Adipocyte (in vitro differentiated cells): ENCODE measurements at regions not wholly inside any gene's neighbourhood (a gene's known extent, or its start where the extent isn't known, plus 50 kb on each side); places are given as distances from the start of the nearest gene placed in this dataset.

Experiments
- DNase-seq: peaks from one replicate; pipeline ENCODE4 v3.0.0-alpha.2; 2015; ENCODE audit warnings: low read depth
- H3K27me3 ChIP-seq: replicated peaks from 2 replicates; pipeline ENCODE4 v1.7.0; 2013; ENCODE audit warnings: mild to moderate bottlenecking, low read length, moderate library complexity; ENCODE audit not compliant: control insufficient read depth, insufficient read depth
- H3K36me3 ChIP-seq: 2 replicates; pipeline ENCODE4 v1.7.0; 2013; ENCODE audit warnings: low read length, mild to moderate bottlenecking, moderate library complexity; ENCODE audit not compliant: control insufficient read depth, insufficient read depth, severe bottlenecking
- H3K4me1 ChIP-seq: 2 replicates; pipeline ENCODE4 v1.7.0; 2013; ENCODE audit warnings: mild to moderate bottlenecking, low read length, moderate library complexity; ENCODE audit not compliant: control insufficient read depth, insufficient read depth
- H3K4me3 ChIP-seq: 2 replicates; pipeline ENCODE4 v1.7.0; 2013; ENCODE audit warnings: mild to moderate bottlenecking, low read length, moderate library complexity
- H3K9ac ChIP-seq: 2 replicates; pipeline ENCODE4 v1.7.0; 2013; ENCODE audit warnings: mild to moderate bottlenecking, low read length, moderate library complexity
- H3K9me3 ChIP-seq: 2 replicates; pipeline ENCODE4 v1.7.0; 2013; ENCODE audit warnings: mild to moderate bottlenecking, low read length, moderate library complexity; ENCODE audit not compliant: control insufficient read depth

GRCh38 chr11:116122697-116123472, 618.7 kb upstream of the CADM1 start:
- Histone ChIP-seq H3K4me1 (no peaks in the 10 kb centered on the region), H3K9me3 (no peaks in the 10 kb centered on the region), H3K4me3 (no peak overlapping the region), H3K36me3 (no peaks in the 10 kb centered on the region), H3K27me3 (peaks cover 2% of the 10 kb centered on the region), H3K9ac (no peak overlapping the region)
- DNase-seq = no peak

GRCh38 chr11:116119158-116119557, 614.9 kb upstream of the CADM1 start:
- Histone ChIP-seq H3K4me1 (no peaks in the 10 kb centered on the region), H3K4me3 (no peak overlapping the region), H3K9me3 (no peaks in the 10 kb centered on the region), H3K27me3 (no peaks in the 10 kb centered on the region), H3K9ac (no peak overlapping the region), H3K36me3 (no peaks in the 10 kb centered on the region)
- no peak for DNase-seq

- Histone ChIP-seq H3K9me3 (peaks cover 7% of the 10 kb centered on the region), H3K27me3 (no peaks in the 10 kb centered on the region), H3K4me3 (no peak overlapping the region), H3K9ac (no peak overlapping the region), H3K4me1 (no peaks in the 10 kb centered on the region), H3K36me3 (no peaks in the 10 kb centered on the region)
- no peak for DNase-seq
These were observed 613.9 kb upstream of the CADM1 start for GRCh38 chr11:116118138-116118470.

DNA sequence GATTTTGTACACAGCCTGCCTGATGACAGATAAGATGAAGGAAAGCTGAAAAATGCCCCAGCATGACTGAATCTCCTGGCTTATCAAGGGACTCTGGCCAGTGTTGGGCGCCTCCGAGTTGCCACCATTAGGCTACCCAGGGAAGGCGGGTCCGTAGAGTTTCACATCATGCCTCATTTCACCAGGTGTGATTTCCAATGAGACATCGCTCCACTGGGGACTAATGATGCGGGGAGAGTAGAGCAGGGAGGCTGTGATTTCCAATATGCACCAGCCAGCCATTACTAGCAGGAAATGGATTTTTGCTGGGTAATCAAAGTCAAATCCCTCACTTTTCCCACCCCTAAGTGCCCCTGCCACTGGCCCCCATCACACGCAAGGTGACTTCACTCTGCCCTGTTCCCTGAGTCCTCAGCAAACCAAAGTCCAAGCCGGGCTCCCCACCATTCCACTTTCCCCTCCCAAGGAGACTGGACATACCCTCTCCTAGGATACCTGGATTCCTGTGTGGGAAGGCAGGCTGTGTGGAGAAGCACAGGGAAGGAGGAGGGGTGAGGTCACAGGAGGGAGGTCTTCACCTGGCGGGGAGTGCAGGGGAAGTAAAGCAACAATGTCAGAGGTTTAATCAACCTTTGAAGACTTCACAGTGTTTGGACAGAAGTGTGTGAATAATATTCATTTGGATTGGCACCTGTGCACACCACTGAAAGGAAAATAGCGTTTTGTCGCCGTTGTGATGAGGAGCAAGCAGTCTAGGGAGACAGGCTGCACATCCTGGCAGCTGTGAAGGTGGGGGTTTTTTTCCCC, 613.3 kb upstream of the CADM1 start:
- no peak for DNase-seq
- H3K36me3 ChIP-seq = no peaks in the 10 kb centered on the region

DNA sequence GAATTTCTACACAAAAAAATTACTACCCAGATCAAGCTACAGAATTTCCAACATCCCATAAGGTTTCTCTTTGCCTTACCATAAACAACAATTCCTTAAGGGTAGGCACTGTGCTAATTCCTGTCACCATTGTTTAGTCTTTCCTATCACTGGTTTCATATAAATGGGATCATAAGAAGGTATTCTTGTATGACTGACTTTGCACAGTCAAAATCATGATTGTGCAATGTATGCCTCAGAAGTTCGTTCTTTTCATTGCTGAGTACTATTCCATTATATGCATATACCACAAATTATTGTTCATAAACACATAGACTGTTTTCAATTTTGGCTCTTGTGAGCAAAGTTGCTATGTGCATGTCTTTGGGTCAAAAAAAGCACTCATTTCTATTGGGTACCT, 611.6 kb upstream of the CADM1 start:
- Histone ChIP-seq H3K36me3 (no peaks in the 10 kb centered on the region), H3K9ac (no peak overlapping the region), H3K27me3 (no peaks in the 10 kb centered on the region), H3K9me3 (peaks cover 9% of the 10 kb centered on the region), H3K4me3 (no peak overlapping the region), H3K4me1 (no peaks in the 10 kb centered on the region)
- DNase-seq = no peak

More for the DNA sequence above, 613.3 kb upstream of the CADM1 start:
- H3K27me3 ChIP-seq = no peaks in the 10 kb centered on the region
- H3K4me3 ChIP-seq = no peak overlapping the region
- no peaks in the 10 kb centered on the region for H3K4me1 ChIP-seq
- peaks cover 9% of the 10 kb centered on the region for H3K9me3 ChIP-seq
- H3K9ac ChIP-seq = no peak overlapping the region

- Histone ChIP-seq H3K9ac (no peak overlapping the region), H3K27me3 (no peaks in the 10 kb centered on the region), H3K4me3 (no peak overlapping the region), H3K36me3 (no peaks in the 10 kb centered on the region), H3K9me3 (peaks cover 9% of the 10 kb centered on the region), H3K4me1 (no peaks in the 10 kb centered on the region)
- no peak for DNase-seq
These were observed 610.0 kb upstream of the CADM1 start for GRCh38 chr11:116114198-116114651.

GRCh38 chr11:116112087-116112935, 608.1 kb upstream of the CADM1 start:
- no peak for DNase-seq
- no peak overlapping the region for H3K9ac ChIP-seq

DNA sequence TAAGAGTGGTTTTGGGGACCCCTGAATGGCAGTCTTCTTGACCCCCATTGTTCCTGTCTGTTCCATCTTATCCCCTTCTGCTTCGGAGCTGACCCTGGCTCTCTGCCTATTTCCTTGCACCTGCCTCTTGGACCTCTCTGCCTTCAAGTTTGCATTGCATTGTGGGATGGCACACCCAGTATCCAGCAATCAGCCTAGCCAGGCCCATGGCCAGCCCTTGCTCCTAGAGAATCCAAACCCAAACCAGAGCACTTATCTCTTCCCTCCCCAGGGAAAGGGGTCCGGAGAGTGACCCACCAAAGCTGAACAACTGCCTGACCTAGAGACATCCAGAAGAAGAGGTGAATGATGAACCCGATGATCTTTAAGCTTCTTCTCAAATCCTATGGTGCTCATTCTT, 607.3 kb upstream of the CADM1 start:
- Histone ChIP-seq H3K27me3 (no peaks in the 10 kb centered on the region), H3K4me1 (no peaks in the 10 kb centered on the region), H3K4me3 (no peak overlapping the region), H3K9ac (no peak overlapping the region), H3K9me3 (peaks cover 9% of the 10 kb centered on the region), H3K36me3 (no peaks in the 10 kb centered on the region)
- DNase-seq = no peak

More at GRCh38 chr11:116112087-116112935, 608.1 kb upstream of the CADM1 start:
- Histone ChIP-seq H3K4me3 (no peak overlapping the region), H3K36me3 (no peaks in the 10 kb centered on the region), H3K27me3 (no peaks in the 10 kb centered on the region), H3K4me1 (no peaks in the 10 kb centered on the region), H3K9me3 (peaks cover 9% of the 10 kb centered on the region)

- H3K27me3 ChIP-seq = no peaks in the 10 kb centered on the region
- DNase-seq = no peak
- H3K4me1 ChIP-seq = no peaks in the 10 kb centered on the region
- H3K9me3 ChIP-seq = peaks cover 9% of the 10 kb centered on the region
- no peak overlapping the region for H3K9ac ChIP-seq
- H3K36me3 ChIP-seq = no peaks in the 10 kb centered on the region
- no peak overlapping the region for H3K4me3 ChIP-seq
These were observed 606.6 kb upstream of the CADM1 start for GRCh38 chr11:116110802-116111201.

- no peak for DNase-seq
- H3K27me3 ChIP-seq = no peaks in the 10 kb centered on the region
These were observed 606.1 kb upstream of the CADM1 start for GRCh38 chr11:116110356-116110755.

GRCh38 chr11:116109228-116109627, 605.0 kb upstream of the CADM1 start:
- no peak overlapping the region for H3K4me3 ChIP-seq

More at GRCh38 chr11:116110356-116110755, 606.1 kb upstream of the CADM1 start:
- Histone ChIP-seq H3K9ac (no peak overlapping the region), H3K4me3 (no peak overlapping the region), H3K4me1 (no peaks in the 10 kb centered on the region), H3K9me3 (peaks cover 9% of the 10 kb centered on the region), H3K36me3 (no peaks in the 10 kb centered on the region)

More at GRCh38 chr11:116109228-116109627, 605.0 kb upstream of the CADM1 start:
- no peaks in the 10 kb centered on the region for H3K36me3 ChIP-seq
- peaks cover 9% of the 10 kb centered on the region for H3K9me3 ChIP-seq
- H3K4me1 ChIP-seq = no peaks in the 10 kb centered on the region
- no peaks in the 10 kb centered on the region for H3K27me3 ChIP-seq
- H3K9ac ChIP-seq = no peak overlapping the region
- no peak for DNase-seq
